Cardiac fibroblast (primary cell): ENCODE measurements at regions not wholly inside any gene's neighbourhood (a gene's known extent, or its start where the extent isn't known, plus 50 kb on each side); places are given as distances from the start of the nearest gene placed in this dataset.

Experiments used
- DNase-seq, 2 donors: peaks; one replicate each; pipeline versions ENCODE4 v3.0.0 to v3.0.0-alpha.2; 2010; ENCODE audit warnings: low read depth in 2 of 2
- H3K4me3 ChIP-seq, 2 donors: replicated peaks in 1 of 2; 1 replicate in 1 of 2; 2 replicates in 1 of 2; pipeline ENCODE4 v1.5.1; 2011; ENCODE audit warnings: low read depth in 2 of 2, low read length in 2 of 2, mild to moderate bottlenecking in 2 of 2, moderate library complexity in 1 of 2
- CTCF ChIP-seq: IDR thresholded peaks from one replicate; pipeline ENCODE4 v1.5.1; 2011; ENCODE audit warnings: low read depth, mild to moderate bottlenecking, low read length, inconsistent platforms

DNA sequence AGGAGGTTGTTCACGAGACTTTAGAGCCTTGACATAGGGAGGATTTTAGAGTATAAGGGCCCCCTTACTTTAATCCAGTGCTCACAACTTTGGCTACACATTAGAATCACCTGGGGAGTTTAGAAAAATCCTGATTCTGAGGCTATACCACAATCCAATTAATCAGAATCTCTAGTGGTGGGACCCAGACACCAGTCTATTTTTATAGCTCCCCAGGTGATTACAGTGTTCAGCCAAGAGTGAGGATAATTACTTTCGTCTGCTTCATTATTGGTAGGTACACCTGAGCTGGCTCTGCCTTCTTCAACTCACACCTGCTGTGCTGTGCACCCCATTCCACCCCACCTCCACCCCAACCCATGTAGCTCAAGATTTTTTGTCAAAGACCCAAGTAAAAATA is 141.3 kb upstream of the EPB41L4A start:
- no peak for DNase-seq
- no peak overlapping the region for H3K4me3 ChIP-seq
- no peak for TF ChIP-seq CTCF

- TF ChIP-seq CTCF, result no peak
- H3K4me3 ChIP-seq, result no peak overlapping the region
- no peak for DNase-seq
These were observed 144.2 kb upstream of the EPB41L4A start for GRCh38 chr5:112563169-112563826.

GRCh38 chr5:112566251-112566650 is 147.2 kb upstream of the EPB41L4A start:
- H3K4me3 ChIP-seq, result no peak overlapping the region
- TF ChIP-seq CTCF, result no peak
- no peak for DNase-seq

DNA sequence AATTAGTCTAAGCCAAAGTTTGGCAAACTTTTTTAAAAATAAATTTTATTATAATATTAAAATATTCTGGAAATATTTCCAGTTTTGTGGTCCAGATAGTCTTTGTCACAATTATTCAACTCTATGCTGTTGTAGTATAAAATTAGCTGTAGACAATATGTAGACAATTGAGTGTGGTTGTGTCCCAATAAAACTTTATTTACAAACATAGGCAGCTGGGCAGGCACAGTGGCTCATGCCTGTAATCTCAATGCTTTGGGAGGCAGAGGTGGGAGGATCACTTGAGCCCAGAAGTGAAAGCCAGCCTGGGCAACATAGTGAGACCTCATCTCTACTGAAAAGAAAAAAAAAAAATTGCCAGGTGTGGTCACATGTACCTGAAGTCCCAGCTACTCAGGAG is 150.5 kb upstream of the EPB41L4A start:
- no peak for TF ChIP-seq CTCF
- H3K4me3 ChIP-seq, result no peak overlapping the region

GRCh38 chr5:112570708-112571444 is 151.8 kb upstream of the EPB41L4A start:
- TF ChIP-seq CTCF, result no peak
- H3K4me3 ChIP-seq, result no peak overlapping the region
- no peak for DNase-seq

More for the DNA sequence above, 150.5 kb upstream of the EPB41L4A start:
- no peak for DNase-seq

GRCh38 chr5:112573441-112573840 is 154.4 kb upstream of the EPB41L4A start:
- DNase-seq, result no peak
- TF ChIP-seq CTCF, result no peak
- no peak overlapping the region for H3K4me3 ChIP-seq
